ENCODE measurements at regions not wholly inside any gene's neighbourhood (a gene's known extent, or its start where the extent isn't known, plus 50 kb on each side); places are given as distances from the start of the nearest gene placed in this dataset.

- TF ChIP-seq CTCF (IDR thresholded peaks at IDR 0.05; ENCODE audit: poor library complexity) (no peak), EZH2 (IDR thresholded peaks at IDR 0.05; ENCODE audit: borderline replicate concordance) (no peak), EZH2phosphoT487 (IDR thresholded peaks at IDR 0.05; ENCODE audit: low read depth, severe bottlenecking, unreplicated experiment) (no peak)
Observed at GRCh38 chr5:57698086-57698485, 215.5 kb upstream of the ACTBL2 start.

Measured in hepatocyte (in vitro differentiated cells).